NCI-H1417 (cell line): ENCODE measurements at regions not wholly inside any gene's neighbourhood (a gene's known extent, or its start where the extent isn't known, plus 50 kb on each side); places are given as distances from the start of the nearest gene placed in this dataset.

Experiments
- DNase-seq, 3 experiments: peaks; one replicate each; lab custom pipeline; 2025; lab: John Stamatoyannopoulos, UW

- no peak for DNase-seq
Observed at GRCh38 chr1:4961935-4962645, 307.7 kb downstream of the AJAP1 start.

- no peak for DNase-seq
Observed at GRCh38 chr1:4960782-4961475, 306.5 kb downstream of the AJAP1 start.

GRCh38 chr1:4960336-4960735 is 305.9 kb downstream of the AJAP1 start:
- DNase-seq, result no peak

- no peak for DNase-seq
Observed at GRCh38 chr1:4959216-4959615, 304.8 kb downstream of the AJAP1 start.

DNA sequence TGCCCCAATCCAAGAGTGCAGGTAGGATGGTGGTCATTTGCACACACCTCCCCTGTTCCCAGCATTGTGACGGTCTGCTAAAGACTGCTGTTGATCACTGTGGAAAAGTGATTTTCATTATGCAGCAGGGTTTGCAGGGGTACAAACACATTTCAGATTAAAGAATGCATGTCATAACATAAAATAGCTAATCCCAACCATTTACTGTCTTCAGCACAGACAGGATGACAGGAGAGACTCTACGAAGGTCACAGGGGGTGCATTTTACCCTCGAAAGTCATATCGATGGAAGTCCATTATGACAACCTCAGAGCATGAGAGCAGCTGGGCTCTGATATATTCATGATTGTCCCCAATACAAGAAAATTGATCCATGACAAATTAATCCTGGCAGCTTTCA is 302.6 kb downstream of the AJAP1 start:
- DNase-seq, result no peak

DNA sequence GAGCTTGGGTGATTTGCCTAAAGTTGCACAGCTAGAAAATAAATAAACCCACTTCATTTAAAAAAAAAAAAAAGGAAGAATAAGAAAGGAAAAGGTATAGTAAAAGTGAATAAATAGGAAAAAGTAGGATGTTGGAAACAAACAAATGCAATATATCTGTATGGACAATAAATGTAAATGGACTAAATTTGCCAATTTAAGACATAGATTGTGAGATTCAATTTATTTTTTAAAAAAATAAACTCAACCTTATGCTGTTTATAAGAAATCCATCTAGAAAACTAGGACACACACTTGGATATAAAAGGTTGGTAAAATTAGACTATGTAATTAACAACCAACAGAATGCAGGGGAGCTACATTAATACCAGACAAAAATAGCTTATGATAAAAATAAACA is 300.0 kb downstream of the AJAP1 start:
- no peak for DNase-seq

- no peak for DNase-seq
Observed at GRCh38 chr1:4951601-4952000, 297.2 kb downstream of the AJAP1 start.

GRCh38 chr1:4946343-4946742 is 291.9 kb downstream of the AJAP1 start:
- DNase-seq, result no peak

GRCh38 chr1:4944911-4945310 is 290.5 kb downstream of the AJAP1 start:
- DNase-seq, result no peak

DNA sequence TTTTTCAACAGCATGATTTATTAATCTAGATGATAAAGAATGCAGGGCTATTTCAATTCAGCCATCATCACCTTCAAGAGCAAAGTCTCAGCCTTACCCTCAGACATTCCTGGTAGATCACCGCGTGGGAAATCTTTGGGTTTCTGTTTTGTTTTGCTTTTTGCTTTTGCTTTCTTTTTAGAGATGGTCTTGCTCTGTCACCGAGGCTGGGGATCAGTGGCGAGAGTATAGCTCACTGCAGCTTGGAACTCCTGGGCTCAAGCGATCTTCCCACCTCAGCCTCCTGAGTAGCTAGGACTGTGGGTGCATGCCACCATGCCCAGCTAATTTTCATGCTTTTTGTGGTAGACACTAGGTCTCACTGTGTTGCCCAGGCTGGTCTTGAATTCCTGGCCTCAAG is 289.7 kb downstream of the AJAP1 start:
- DNase-seq, result no peak

DNA sequence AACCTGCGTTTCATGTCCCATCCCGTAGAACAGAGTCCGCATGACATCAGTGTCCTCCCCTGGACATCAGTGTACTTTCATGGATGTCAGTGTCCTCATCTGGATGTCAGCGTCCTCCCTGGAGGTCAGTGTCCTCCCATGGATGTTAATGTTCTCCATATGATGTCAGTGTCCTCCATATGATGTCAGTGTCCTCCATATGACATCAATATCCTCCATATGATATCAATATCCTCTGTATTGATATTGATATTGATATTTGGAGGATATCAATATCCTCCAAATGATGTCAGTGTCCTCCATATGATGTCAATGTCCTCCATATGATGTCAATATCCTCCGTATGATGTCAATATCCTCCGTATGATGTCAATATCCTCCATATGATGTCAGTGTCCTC is 284.9 kb downstream of the AJAP1 start:
- no peak for DNase-seq

- DNase-seq, result no peak
Observed at GRCh38 chr1:4937876-4938534, 283.6 kb downstream of the AJAP1 start.

GRCh38 chr1:4935807-4936206 is 281.4 kb downstream of the AJAP1 start:
- DNase-seq, result no peak

- no peak for DNase-seq
Observed at GRCh38 chr1:4933232-4933631, 278.8 kb downstream of the AJAP1 start.

- no peak for DNase-seq
Observed at GRCh38 chr1:4932311-4933030, 278.1 kb downstream of the AJAP1 start.

- DNase-seq, result no peak
Observed at GRCh38 chr1:4931486-4931885, 277.1 kb downstream of the AJAP1 start.

DNA sequence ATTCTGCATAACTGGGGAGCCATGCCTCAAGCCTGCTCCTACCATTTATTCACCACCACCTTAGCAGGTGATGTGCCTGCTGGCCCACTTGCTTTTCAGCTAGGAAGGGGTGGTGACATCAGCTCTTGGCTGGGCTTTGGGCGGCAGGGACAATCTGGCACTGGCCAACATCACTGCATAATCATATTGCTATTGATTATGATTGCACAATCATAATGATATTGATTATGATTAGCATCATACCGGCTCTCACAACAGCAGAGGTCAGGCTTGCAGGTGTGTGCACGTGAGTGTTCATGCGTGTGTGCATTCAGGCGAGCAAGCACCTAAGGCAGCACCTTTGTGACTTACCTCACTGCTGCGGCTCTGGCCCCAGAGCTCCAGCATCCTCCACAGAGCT is 273.8 kb downstream of the AJAP1 start:
- DNase-seq, result no peak

DNA sequence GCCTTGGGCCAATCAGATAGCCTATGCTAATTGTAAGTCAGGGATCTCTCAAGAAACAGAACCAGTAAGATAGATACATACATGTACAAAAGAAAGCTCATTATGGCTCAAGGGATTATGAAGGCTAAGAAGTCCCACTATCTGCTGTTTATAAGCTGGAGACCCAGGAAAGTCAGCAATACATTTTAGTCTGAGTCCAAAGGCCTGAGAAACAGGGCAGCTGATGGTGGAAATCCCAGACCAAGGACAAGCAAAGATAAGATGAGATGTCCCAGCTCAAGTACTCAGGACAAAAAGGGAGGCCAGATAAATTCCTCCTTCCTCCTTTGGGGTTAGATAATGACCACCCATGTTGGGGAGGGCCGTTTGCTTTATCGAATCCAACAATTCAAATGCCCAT is 269.9 kb downstream of the AJAP1 start:
- no peak for DNase-seq

DNA sequence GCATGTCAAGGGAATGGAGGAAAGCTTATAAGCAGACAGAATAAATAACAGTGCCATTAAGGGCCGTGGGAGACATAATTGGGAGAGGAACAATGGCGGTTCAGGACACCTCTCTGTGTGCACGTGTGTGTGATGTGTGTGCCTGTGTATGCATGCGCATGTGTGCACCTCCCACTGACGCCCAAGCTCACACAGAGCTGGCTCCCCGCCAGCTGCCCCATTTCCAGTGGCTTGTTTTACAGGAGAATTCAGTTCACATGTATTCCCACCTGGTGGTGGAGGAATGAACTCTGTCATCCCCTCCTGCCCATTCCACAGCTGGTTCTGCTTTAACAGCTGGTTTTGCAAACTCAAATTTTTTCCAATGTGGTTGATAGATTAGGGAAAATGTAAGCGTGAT is 262.2 kb downstream of the AJAP1 start:
- DNase-seq, result peak; percentile 15 to 72 (median 40)

- no peak for DNase-seq
Observed at GRCh38 chr1:4915154-4915553, 260.7 kb downstream of the AJAP1 start.

GRCh38 chr1:4908486-4908885 is 254.1 kb downstream of the AJAP1 start:
- DNase-seq, result no peak

GRCh38 chr1:4894566-4894965 is 240.2 kb downstream of the AJAP1 start:
- peak; percentile 25 to 85 (median 52) for DNase-seq

GRCh38 chr1:4880626-4881025 is 226.2 kb downstream of the AJAP1 start:
- DNase-seq, result no peak
